ENCODE measurements at regions not wholly inside any gene's neighbourhood (a gene's known extent, or its start where the extent isn't known, plus 50 kb on each side); places are given as distances from the start of the nearest gene placed in this dataset.

DNA sequence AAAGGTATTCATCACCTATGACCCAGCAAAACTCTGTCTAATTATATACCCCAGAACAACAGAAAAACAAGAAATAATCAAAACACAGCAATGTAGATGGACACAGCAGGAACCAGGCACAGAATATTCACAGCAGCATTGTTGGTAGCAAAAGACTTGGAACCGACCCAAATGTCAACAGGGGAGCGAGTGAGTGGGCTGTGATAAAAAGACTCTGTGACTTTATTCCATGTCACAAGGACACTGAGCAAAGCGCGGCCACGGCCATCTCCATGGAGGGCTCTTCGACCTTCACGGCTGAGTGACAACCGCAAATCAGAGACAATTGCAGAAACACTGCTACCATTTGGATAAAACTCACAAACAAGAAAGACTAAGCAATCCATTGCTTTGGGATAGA, 1373.1 kb downstream of the TBC1D22A start:
- DNase-seq (ENCODE audit: low read depth, low spot score), result no peak

DNA sequence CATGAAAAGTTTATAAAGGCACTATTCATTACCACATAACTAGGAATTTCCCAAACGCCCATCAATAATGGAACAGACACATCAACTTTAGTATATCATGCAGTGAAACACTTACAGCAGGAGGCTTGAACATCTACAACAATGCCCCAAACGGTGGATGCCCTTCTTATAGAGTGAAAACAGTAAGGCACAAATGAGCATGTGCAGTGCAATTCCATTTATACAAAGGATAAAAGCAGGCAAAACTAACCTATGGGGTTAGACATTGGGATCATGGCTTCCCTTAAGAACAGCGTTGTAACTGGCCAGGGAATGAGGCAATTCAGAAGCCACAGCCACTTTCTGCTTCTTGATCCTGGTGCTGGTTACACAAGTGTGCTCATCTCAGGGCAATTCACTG, 1363.0 kb downstream of the TBC1D22A start:
- DNase-seq (ENCODE audit: low read depth, low spot score), result no peak

DNA sequence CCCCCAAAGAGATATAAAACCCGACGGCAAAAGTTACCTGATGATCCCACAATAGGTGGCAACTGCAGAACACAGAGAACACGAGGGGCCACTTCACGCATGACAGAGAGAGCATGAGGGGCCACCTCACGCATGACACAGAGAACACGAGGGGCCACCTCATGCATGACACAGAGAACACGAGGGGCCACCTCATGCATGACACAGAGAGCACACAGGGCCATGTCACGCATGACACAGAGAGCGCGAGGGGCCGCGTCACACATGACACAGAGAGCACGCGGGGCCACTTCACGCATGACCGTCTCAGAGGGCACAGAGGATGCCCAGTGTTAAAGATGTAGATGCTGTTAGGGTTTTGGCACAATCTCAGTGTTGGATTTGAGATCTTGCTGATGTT, 1359.5 kb downstream of the TBC1D22A start:
- DNase-seq (ENCODE audit: low read depth, low spot score), result no peak

DNA sequence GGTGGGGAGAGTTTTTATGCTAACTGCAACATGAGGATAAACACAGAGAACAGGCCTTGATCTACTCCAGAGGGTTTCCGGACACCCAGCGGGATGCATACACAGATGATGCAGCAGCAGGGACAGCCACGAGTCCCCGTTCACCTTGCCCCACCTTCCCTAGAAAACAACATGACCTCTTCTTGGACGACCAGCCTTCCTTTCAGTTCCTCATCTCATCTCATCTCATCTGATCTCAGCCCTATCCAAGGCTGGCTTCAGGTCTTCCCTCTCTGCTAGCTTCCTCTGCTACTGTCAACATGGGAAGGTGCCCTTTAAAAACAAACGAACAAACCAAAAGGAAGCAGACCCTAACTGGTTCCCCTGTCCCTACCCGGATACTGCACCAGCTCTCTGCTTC, 1356.2 kb downstream of the TBC1D22A start:
- no peak for DNase-seq (ENCODE audit: low read depth, low spot score)

DNA sequence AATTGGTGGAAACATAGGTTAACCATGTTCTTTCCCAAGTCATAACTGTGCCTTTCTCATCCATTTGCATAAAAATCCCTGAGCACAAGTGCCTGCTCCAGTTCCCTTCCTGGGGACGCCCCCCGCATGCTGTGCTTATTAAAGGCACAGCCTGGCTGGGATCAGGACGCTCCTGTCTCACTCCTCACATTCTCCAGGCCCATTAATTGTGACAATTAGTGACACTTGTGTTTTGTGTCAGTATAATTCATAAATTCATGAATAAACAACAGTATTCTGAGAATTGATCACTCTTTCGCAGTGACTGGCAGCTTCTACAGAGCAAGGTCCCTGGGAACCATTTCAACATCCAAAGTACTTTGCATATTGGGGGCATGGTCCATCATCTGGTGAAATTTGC, 1354.4 kb downstream of the TBC1D22A start:
- no peak for DNase-seq (ENCODE audit: low read depth, low spot score)

DNA sequence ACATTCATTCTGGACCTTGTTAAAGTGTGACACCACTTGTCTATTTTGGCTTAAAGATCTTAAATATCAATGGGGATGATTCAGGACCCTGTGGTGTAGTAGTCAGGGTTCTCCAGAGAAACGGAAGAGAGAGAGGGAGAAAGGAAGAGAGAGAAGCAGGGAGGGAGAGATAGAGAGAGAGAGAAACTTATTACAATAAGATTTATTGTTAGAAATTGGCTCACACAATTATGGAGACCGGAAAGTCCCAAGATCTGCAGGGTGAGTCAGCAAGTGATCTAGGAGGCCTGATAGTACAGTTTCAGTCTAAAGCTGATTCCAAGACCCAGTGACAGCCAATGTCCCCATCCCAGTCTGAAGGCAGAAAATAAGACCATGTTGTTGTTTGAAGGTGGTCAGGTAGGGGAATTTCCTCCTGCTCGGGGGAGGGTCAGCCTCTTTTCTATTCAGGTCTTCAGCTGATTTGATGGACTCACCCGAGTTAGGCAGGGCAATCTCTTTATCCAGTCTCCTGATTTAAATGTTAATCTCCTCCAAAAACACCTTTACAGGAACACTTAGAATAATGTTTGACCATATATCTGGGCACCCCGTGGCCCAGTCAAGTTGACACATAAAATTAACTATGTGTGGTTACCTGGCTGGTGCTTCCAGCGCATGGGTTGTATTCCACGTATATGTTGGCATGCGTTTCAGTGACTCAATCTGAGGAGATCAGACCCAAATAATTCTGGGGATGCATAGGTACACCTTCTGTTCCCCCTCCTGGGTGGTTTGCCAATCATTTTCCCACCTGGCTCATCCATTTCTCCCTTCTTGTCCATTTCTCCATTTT, 1350.5 kb downstream of the TBC1D22A start:
- no peak for DNase-seq (ENCODE audit: low read depth, low spot score)

DNA sequence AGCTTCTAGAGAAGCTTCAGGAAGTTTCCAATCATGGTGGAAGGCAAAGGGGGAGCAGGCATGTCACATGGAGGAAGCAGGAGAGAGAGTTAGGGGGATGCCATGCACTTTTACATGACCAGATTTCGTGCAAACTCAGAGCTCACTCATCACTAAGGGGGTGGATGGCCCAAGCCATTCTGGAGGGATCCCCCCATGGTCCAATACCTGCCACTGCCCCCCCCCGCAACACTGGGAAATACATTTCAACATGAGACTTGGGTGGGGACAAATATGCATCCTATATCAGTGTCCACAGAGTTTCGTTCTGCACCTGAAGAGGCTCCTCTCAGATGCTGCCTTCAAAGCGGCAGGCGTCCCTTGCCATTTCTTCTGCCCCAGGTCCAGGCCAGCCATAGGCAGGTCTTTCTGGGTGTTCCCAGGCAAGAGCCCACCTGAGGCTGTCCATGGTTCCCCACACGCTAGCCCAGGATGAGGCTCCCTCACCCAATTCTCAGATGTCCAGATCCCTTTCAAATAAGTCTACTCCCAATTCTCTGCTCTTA, 1344.3 kb downstream of the TBC1D22A start:
- no peak for DNase-seq (ENCODE audit: low read depth, low spot score)

DNA sequence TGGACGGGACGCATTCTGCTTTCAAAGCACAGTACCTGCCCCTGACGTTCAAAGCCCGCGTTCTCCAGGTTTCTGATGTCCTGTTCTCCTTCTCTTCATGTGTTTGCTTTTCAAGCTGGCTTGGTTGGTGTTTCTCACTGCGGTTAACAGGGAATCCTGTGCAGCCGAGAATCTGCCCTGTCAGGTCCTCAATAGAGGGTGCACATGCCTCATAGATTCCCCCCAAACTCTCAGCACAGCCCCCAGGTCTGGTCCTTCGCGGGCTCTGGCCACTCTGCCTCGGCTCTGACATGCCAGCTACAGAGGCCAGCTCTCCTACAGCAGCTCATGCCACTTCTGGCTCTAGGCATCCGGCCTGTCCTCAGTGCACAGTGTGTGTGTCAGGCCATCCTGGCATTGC, 1343.8 kb downstream of the TBC1D22A start:
- no peak for DNase-seq (ENCODE audit: low read depth, low spot score)

DNA sequence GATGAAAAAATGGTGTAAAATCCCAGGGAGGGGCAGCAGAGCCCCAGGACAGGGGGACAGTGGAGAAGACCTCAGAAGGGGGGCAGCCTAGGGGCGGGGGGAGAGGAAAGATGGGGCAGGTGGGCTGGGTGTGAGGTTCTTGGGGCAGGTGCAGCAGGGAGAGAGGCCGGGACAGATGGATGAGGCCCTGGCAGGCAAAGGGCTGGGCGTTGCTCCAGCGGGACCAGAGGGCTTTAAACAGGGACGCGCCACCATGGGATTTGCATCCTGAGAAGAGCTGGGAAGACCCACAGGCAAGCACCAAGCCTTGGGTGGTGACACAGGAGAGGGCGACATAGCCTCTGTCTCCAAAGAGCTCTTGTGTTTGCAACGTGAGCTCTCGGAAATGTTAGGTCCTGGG, 1342.8 kb downstream of the TBC1D22A start:
- DNase-seq (ENCODE audit: low read depth, low spot score), result no peak

DNA sequence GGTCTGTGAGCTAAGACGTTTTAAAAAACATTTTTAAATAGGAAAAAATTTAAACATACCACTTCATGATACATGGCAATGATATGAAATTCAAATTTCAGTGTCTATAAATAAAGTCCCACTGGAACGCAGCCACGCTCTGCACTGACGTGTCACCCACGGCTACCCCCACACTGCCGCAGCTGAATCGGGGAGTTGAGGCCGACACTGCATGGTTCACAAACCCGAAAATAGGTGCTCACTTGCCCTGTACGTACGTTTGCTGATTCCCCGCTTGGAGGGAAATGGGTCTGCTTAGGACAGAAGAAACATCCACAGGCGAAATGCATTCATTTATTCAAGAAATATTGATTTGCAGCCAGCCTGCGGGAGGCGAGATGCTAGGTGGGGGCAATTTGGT, 1342.3 kb downstream of the TBC1D22A start:
- no peak for DNase-seq (ENCODE audit: low read depth, low spot score)

DNA sequence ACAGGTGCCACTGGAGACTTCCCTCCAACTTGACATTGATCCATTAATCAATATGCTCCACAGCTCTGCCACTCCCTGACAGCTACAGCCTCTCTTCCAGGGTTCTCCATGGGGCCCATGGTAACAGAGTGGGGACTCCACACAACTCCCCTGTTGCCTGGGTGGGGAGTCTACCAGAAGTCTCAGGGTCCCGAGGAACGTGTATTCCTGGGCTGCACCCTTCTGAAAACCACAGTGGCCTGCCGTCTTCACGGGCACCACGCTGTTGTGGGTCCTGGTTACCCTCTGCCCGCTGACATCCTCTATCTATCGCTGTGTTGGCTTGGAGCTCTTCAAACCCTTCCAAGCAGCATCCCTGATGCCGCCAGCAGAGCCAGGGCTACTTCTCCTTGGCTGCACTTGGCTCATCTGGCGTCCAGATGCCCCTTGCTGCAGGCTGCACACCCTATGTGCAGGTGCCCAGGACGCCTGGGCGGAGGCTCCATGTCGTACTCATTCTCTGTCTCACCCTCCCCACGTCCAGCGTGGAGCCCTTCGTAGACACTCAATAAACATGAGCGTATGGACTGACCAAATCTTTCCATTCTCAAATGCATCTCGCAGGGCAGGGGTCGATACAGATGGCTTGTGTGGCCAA, 1341.8 kb downstream of the TBC1D22A start:
- DNase-seq (ENCODE audit: low read depth, low spot score), result no peak

DNA sequence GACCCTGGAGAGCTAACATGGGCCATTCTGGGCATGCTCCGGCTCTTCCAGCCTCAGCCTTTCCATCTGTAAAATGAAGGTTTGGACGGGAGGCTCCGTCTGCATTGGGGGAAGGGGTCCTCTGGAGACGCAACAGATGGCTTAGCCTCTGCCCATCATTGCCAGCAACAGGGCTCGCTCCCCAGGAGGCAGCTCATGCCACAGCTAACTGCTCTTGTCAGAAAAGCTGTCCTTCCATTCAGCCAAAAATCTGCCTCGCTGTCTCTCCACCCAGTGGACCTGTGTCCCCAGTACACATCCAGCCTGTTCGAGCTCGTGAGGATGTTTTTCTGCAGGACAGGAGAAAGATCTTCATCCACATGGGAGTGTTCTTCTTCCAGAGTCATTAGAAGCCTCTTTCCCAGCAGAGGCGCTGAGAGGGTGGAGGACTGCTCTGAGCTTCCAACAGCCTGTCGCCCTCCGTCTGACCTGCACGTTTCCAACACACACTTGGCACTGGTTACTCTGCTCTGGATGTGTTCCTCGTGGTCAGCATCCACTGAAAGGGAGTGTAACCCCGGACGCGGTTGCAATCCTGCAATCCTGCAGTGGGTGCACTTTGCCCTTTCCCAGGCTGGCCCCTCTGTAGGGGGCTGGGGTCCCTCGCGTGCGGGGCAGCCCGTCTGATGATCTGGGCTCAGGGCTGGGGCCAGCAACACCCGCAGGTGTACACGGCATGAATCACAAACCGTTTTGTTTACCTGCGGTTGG, 1340.9 kb downstream of the TBC1D22A start:
- no peak for DNase-seq (ENCODE audit: low read depth, low spot score)

DNA sequence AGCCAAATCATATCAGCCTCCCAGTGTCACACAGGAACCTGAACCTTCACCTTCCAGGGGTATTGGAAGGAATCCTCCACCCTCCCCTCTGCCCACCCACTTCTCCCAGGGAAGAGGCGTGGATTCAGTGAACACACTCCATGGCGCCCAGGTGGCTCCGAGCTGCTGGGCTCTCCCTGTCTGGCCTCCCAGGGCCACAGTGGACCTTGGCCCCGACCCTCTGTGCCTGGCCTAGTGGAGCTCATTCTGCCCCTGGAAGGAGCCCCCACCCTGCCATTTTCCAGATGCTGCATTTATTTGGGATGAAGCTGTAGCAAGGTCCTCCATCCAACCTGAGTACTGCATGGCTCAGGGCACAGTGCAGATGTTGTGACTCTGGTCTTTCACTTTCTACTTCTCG, 1340.1 kb downstream of the TBC1D22A start:
- no peak for DNase-seq (ENCODE audit: low read depth, low spot score)

DNA sequence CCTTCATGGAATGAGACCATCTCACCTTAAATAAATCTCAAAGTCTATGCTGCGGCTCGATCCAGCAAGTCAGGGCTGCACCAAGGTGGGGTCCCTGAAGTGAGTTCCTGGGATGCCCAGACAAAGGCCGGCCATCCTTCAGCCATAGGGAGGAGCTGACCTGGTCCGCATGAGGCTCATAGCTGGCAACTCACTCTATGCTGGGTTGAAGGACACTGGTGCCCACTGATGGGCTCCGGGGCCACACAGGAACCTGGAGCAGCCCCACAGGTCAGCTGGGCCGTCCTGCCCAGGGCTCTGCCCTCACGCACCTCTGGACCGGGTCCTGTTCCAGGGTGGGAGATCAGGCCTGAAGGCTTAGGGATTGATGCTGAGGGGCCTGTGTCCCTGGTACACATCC, 1339.3 kb downstream of the TBC1D22A start:
- DNase-seq (ENCODE audit: low read depth, low spot score), result no peak

DNA sequence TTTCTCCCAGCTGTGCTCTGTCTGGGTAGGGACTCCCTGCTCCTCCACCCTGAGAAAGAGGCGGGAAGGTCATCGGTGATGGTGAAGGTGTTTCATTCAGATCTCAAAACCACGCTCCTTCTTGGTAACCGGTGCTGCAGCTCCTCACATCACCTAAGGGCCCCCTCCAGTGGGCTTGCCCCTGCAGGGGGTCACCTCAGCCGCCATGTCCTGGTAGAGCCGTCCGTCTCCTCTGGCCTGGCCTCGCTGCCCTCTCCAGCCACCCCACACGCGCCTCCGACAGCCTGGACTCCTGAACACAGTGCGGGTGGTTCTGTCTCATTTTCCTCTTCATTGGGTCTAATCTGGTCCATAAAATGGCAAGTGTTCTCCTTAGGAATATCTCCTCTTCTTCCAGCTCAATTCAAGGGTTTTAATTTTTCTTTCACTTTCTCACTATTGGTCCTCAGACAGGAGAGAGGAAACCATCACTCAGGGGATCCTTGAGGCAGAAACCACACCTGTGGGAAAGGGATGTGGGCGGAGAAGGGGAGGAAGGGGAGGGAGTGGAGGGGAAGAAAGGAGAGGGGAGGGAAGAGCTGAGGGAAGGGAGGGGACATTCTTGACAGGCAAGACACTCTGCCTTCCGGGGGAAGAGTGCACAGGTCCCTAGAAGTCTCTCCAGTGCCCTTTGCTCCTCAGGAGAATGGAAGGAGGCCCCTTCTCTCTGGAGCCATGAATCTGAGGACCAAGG, 1338.4 kb downstream of the TBC1D22A start:
- DNase-seq (ENCODE audit: low read depth, low spot score), result no peak

DNA sequence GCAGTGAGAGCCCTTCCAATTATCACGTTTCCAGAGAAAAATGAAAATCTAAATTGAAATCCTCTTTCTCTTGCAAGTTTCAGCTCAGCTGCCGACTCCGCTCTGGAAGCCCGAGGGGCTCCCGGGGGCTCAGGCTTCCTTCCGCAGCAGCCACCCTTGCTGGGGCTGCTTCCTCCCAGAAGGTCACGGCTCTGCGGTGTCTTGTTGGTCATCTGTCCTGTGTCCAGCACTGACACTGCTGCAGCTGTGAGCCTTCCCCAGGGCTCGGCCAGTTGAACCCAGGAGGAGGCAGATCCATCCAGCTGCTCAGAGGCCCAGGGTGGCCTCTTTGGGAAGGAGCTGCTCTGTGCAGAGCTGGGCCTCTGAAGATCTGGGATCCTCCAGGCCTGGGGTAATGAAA, 1337.2 kb downstream of the TBC1D22A start:
- no peak for DNase-seq (ENCODE audit: low read depth, low spot score)

DNA sequence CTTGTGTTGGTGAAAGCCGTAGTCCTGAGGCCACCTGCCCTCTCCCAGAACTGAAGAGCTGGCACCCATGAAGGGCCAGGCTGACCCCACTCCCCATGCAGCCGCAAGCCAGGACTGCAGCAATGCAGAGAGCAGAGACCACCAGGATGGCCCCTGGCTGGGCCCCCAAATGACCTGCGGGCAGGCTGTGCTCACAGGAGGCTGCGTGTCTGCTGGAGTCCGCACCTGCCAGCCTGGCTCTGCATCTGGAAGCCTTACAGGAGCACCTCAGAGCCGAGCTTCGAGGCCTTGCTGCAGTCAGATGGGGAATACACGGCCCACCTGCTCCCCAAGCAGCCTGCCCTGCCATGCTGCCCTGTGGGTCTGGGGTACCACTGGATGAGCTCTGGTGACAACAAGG, 1336.8 kb downstream of the TBC1D22A start:
- DNase-seq (ENCODE audit: low read depth, low spot score), result no peak

DNA sequence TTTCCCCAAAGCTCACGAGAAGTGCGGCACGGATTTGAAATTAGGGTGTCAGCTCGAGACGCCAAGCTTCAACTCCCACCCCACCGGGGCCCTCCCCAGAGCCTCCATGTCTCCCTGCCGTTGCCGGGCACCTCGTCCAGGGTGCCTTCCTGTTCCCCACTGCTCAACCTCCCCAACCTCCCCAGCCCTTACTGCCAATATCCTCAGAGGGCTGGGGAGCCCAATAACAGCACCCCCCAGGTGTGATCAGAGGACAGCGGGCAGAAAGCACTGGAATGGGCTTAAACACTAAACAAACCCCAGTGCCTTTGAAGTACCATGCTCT, 1336.4 kb downstream of the TBC1D22A start:
- no peak for DNase-seq (ENCODE audit: low read depth, low spot score)

DNA sequence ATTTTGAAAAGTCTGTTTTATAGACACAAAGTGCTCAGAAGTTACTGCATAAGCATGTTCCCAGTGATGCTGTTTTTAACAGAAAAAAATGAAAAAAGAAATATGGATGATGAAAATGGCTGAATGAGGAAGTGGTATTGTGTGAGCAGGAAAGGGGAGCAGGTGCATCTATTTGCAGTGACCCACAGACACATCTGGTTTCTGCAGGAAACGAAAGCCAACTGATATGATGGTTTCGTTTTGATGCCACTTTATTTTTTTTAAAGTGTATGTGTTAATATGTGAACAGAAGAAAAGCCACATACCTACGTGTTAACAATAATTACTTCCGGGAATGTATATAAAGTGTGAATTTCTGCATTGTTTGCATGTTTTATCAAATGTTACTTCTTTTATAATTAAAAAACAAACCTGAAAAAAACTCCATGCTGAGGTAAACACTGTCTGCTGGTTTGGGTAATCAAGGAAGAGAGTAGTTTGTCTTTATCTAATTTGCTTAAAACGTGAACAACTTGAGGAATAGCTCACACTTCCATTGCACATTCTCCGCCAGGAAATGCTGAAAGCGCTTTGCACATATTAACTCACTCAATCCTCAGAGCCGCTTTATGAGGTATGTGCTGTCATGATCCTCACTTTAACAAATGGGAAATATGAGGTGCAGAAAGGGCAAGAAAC, 1335.9 kb downstream of the TBC1D22A start:
- DNase-seq (ENCODE audit: low read depth, low spot score), result no peak

DNA sequence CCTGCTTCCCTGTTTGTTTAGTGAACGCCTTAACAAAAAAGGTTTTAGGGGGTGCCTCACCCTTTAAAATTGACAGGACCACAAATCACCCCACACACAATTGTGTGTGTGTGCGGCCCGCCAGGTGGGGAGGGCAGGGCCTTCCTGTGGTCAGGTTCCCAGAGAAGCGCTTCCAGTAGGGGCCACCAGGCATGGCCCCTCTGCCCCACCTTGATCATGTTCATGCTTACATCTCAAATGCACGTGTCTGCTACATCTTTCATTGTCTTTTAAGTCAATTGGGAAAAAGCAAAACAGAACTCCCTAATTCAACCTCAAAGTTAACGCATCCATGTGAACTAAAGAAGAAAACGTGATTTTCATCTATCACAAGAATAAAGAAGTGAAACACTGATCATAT, 1335.3 kb downstream of the TBC1D22A start:
- no peak for DNase-seq (ENCODE audit: low read depth, low spot score)
